ENCODE measurements at regions not wholly inside any gene's neighbourhood (a gene's known extent, or its start where the extent isn't known, plus 50 kb on each side); places are given as distances from the start of the nearest gene placed in this dataset.

DNA sequence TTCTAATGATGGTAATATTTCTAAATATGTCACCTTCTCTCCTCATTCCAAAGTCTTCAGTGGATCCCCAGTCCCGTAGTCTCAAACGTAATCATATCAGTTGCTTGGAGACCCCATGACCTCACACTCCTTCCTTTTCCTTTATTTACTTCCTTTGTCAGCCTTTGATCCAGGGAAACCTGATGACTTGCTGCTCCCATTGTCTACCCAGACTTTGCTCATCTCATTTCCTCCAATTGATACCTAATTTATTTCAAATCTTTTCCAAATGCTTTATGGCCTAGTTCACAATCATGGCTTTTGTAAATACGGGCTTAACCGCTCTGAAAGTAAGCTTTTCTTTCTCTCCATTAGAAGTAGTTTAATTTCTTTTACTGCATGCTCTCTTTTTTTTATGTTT is 402.4 kb upstream of the CYRIA start:
- CTCF ChIA-PET: interaction anchor here (1.2 kb wide), 1 partner anchor 17 kb away, joined by 3 read pairs; no protein-coding TSS in a partner anchor
- no peak overlapping the region for H3K9ac ChIP-seq
- H3K9me2 ChIP-seq: no peaks in the 10 kb centered on the region
- H2AFZ ChIP-seq (ENCODE audit: low read depth): no peak overlapping the region
- no peaks in the 10 kb centered on the region for H4K20me1 ChIP-seq (ENCODE audit: insufficient read depth)
- TF ChIP-seq, protein P1, sequence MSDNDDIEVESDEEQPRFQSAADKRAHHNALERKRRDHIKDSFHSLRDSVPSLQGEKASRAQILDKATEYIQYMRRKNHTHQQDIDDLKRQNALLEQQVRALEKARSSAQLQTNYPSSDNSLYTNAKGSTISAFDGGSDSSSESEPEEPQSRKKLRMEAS (IDR thresholded peaks at IDR 0.05; ENCODE audit: low read depth): no peak
- no peak for TF ChIP-seq NFIC (IDR thresholded peaks at IDR 0.05; ENCODE audit: borderline replicate concordance)
- TF ChIP-seq EZH2phosphoT487 (IDR thresholded peaks at IDR 0.05; ENCODE audit: borderline replicate concordance, low read depth): no peak
- TF ChIP-seq, protein P2, sequence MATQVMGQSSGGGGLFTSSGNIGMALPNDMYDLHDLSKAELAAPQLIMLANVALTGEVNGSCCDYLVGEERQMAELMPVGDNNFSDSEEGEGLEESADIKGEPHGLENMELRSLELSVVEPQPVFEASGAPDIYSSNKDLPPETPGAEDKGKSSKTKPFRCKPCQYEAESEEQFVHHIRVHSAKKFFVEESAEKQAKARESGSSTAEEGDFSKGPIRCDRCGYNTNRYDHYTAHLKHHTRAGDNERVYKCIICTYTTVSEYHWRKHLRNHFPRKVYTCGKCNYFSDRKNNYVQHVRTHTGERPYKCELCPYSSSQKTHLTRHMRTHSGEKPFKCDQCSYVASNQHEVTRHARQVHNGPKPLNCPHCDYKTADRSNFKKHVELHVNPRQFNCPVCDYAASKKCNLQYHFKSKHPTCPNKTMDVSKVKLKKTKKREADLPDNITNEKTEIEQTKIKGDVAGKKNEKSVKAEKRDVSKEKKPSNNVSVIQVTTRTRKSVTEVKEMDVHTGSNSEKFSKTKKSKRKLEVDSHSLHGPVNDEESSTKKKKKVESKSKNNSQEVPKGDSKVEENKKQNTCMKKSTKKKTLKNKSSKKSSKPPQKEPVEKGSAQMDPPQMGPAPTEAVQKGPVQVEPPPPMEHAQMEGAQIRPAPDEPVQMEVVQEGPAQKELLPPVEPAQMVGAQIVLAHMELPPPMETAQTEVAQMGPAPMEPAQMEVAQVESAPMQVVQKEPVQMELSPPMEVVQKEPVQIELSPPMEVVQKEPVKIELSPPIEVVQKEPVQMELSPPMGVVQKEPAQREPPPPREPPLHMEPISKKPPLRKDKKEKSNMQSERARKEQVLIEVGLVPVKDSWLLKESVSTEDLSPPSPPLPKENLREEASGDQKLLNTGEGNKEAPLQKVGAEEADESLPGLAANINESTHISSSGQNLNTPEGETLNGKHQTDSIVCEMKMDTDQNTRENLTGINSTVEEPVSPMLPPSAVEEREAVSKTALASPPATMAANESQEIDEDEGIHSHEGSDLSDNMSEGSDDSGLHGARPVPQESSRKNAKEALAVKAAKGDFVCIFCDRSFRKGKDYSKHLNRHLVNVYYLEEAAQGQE (IDR thresholded peaks at IDR 0.05; ENCODE audit: low read depth, low read length): no peak
- TF ChIP-seq MXI1 (IDR thresholded peaks at IDR 0.05; ENCODE audit: low read depth, low read length): no peak
- TF ChIP-seq GABPA (IDR thresholded peaks at IDR 0.05; ENCODE audit: low read depth): no peak
- TF ChIP-seq TCF12 (IDR thresholded peaks at IDR 0.05): no peak
- TF ChIP-seq, protein P3, sequence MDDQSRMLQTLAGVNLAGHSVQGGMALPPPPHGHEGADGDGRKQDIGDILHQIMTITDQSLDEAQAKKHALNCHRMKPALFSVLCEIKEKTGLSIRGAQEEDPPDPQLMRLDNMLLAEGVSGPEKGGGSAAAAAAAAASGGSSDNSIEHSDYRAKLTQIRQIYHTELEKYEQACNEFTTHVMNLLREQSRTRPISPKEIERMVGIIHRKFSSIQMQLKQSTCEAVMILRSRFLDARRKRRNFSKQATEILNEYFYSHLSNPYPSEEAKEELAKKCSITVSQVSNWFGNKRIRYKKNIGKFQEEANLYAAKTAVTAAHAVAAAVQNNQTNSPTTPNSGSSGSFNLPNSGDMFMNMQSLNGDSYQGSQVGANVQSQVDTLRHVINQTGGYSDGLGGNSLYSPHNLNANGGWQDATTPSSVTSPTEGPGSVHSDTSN (IDR thresholded peaks at IDR 0.05): no peak
- no peaks in the 10 kb centered on the region for H3F3A ChIP-seq (replicated peaks; ENCODE audit: insufficient read depth)
- no peaks in the 10 kb centered on the region for H3K27me3 ChIP-seq (ENCODE audit: insufficient read depth)
- H3K27ac ChIP-seq (ENCODE audit: low read depth in 2 of 2, low read length in 1 of 2): no peak overlapping the region
- no peak for DNase-seq
- 45% methylated on average over 4 of the region's 4 CpGs for WGBS (ENCODE audit: low lambda C conversion rate)
- H3K36me3 ChIP-seq (replicated peaks in 1 of 2; ENCODE audit: control insufficient read depth in 1 of 2, insufficient read depth in 2 of 2, low read length in 1 of 2): no peaks in the 10 kb centered on the region
- no peak overlapping the region for H3K4me2 ChIP-seq
- no peak overlapping the region; a peak in 1 of 4 replicates for H3K4me3 ChIP-seq (ENCODE audit: low read depth in 2 of 2, low read length in 1 of 2)
- H3K79me2 ChIP-seq (ENCODE audit: insufficient read depth): no peaks in the 10 kb centered on the region
- H3K9me3 ChIP-seq: no peaks in the 10 kb centered on the region
- POLR2A ChIA-PET: no interaction called here
- H3K4me1 ChIP-seq (ENCODE audit: control insufficient read depth in 1 of 2, insufficient read depth in 2 of 2, low read depth in 1 of 2, low read length in 1 of 2): no peaks in the 10 kb centered on the region

GRCh38 chr2:17065536-17065935 is 399.9 kb upstream of the CYRIA start:
- no peaks in the 10 kb centered on the region for H3K36me3 ChIP-seq (replicated peaks in 1 of 2; ENCODE audit: control insufficient read depth in 1 of 2, insufficient read depth in 2 of 2, low read length in 1 of 2)
- H3K27me3 ChIP-seq (ENCODE audit: insufficient read depth): no peaks in the 10 kb centered on the region
- 45% methylated on average over 6 of the region's 6 CpGs for WGBS (ENCODE audit: low lambda C conversion rate)
- H3K4me2 ChIP-seq: no peak overlapping the region
- CTCF ChIA-PET: interaction anchor here (0.5 to 1.3 kb wide), 3 partner anchors 16 to 82 kb away, joined by 3 to 5 read pairs (median 3); no protein-coding TSS in a partner anchor
- POLR2A ChIA-PET: no interaction called here
- H3K4me3 ChIP-seq (ENCODE audit: low read depth in 2 of 2, low read length in 1 of 2): no peak overlapping the region
- H3K9ac ChIP-seq: no peak overlapping the region
- H3K9me2 ChIP-seq: no peaks in the 10 kb centered on the region
- no peaks in the 10 kb centered on the region for H4K20me1 ChIP-seq (ENCODE audit: insufficient read depth)
- no peak for DNase-seq
- H3F3A ChIP-seq (replicated peaks; ENCODE audit: insufficient read depth): no peaks in the 10 kb centered on the region
- no peaks in the 10 kb centered on the region for H3K79me2 ChIP-seq (ENCODE audit: insufficient read depth)
- no peaks in the 10 kb centered on the region for H3K4me1 ChIP-seq (ENCODE audit: control insufficient read depth in 1 of 2, insufficient read depth in 2 of 2, low read depth in 1 of 2, low read length in 1 of 2)
- no peaks in the 10 kb centered on the region for H3K9me3 ChIP-seq
- H2AFZ ChIP-seq (ENCODE audit: low read depth): no peak overlapping the region
- H3K27ac ChIP-seq (ENCODE audit: low read depth in 2 of 2, low read length in 1 of 2): no peak overlapping the region
- TF ChIP-seq MXI1 (IDR thresholded peaks at IDR 0.05; ENCODE audit: low read depth, low read length): no peak
- TF ChIP-seq EP300 (IDR thresholded peaks at IDR 0.05; ENCODE audit: borderline replicate concordance in 1 of 2, low read depth in 1 of 2, low read length in 1 of 2): no peak
- TF ChIP-seq RCOR1 (IDR thresholded peaks at IDR 0.05; ENCODE audit: low read length): no peak
- TF ChIP-seq TCF12 (IDR thresholded peaks at IDR 0.05): no peak
- TF ChIP-seq, protein P2 (IDR thresholded peaks at IDR 0.05; ENCODE audit: low read depth, low read length): no peak
- TF ChIP-seq, protein P1 (IDR thresholded peaks at IDR 0.05; ENCODE audit: low read depth): no peak
- no peak for TF ChIP-seq TEAD4 (IDR thresholded peaks at IDR 0.05; ENCODE audit: borderline replicate concordance, insufficient read depth)
- TF ChIP-seq USF2 (IDR thresholded peaks at IDR 0.05; ENCODE audit: borderline replicate concordance, low read depth, low read length): no peak
- no peak for TF ChIP-seq CHD2 (IDR thresholded peaks at IDR 0.05; ENCODE audit: low read length, partially characterized antibody)
- no peak for TF ChIP-seq RAD21 (IDR thresholded peaks at IDR 0.05; ENCODE audit: low read length)
- TF ChIP-seq FOSL2 (IDR thresholded peaks at IDR 0.05; ENCODE audit: borderline replicate concordance, low read depth): no peak
- TF ChIP-seq POLR2AphosphoS5 (IDR thresholded peaks at IDR 0.05; ENCODE audit: low read depth, low read length): no peak
- no peak for TF ChIP-seq FOXJ3 (CRISPR knock-in tag; IDR thresholded peaks at IDR 0.05)
- TF ChIP-seq YY1 (IDR thresholded peaks at IDR 0.05; ENCODE audit: low read depth): no peak
